Adrenal gland (tissue), 9 donors: ENCODE measurements at regions not wholly inside any gene's neighbourhood (a gene's known extent, or its start where the extent isn't known, plus 50 kb on each side); places are given as distances from the start of the nearest gene placed in this dataset.

Experiments
- DNase-seq, 7 donors: peaks; one replicate each; pipeline ENCODE4 v3.0.0-alpha.2; 2019 to 2020
- H3K27ac ChIP-seq, 5 donors: fragments of 200-600 bp; sonication (generic) in 4 of 5; 1 replicate in 3 of 5; 2 replicates in 2 of 5; pipeline versions ENCODE4 v1.5.1 to v1.8.0; 2016 to 2020; ENCODE audit warnings: mild to moderate bottlenecking in 1 of 5
- H3K27me3 ChIP-seq: fragments of 200-600 bp; 2 replicates; pipeline ENCODE4 v1.8.0; 2021
- H3K36me3 ChIP-seq, 2 donors: fragments of 200-600 bp; replicated peaks in 1 of 2; 1 replicate in 1 of 2; 2 replicates in 1 of 2; pipeline versions ENCODE4 v1.5.1 to v1.8.0; 2018 to 2022
- H3K4me1 ChIP-seq, 2 donors: fragments of 200-600 bp; replicated peaks in 1 of 2; 1 replicate in 1 of 2; 2 replicates in 1 of 2; pipeline versions ENCODE4 v1.5.1 to v1.8.0; 2018 to 2021
- H3K4me3 ChIP-seq, 4 donors: fragments of 200-600 bp; sonication (generic) in 3 of 4; one replicate each; pipeline ENCODE4 v1.5.1; 2016 to 2018
- H3K9me3 ChIP-seq, 3 donors: fragments of 200-600 bp; sonication (generic) in 1 of 3; replicated peaks in 1 of 3; 1 replicate in 2 of 3; 2 replicates in 1 of 3; pipeline versions ENCODE4 v1.5.1 to v1.8.0; 2016 to 2021
- CTCF ChIP-seq, 6 experiments: fragments of 450-650 bp in 4 of 6; fragments of 200-600 bp in 2 of 6; sonication (generic) in 1 of 6; IDR thresholded peaks; 1 replicate in 5 of 6; 2 replicates in 1 of 6; pipeline versions ENCODE4 v1.5.1 to v1.8.0; 2016 to 2021; ENCODE audit warnings: antibody characterized with exemption in 6 of 6, mild to moderate bottlenecking in 2 of 6, moderate library complexity in 1 of 6
- POLR2A ChIP-seq, 2 donors: fragments of 450-650 bp; IDR thresholded peaks; one replicate each; pipeline ENCODE4 v1.6.1; 2017; ENCODE audit warnings: antibody characterized with exemption in 2 of 2, mild to moderate bottlenecking in 2 of 2, moderate library complexity in 1 of 2
- WGBS, 4 donors: extraction: QIAGEN DNeasy Blood & Tissue Kit in 2 of 4; methylation state at CpG; one replicate each; pipeline versions ENCODE4 v1.1.5 to v1.1.7; 2013 to 2017; 5-methylcytosine and 5-hydroxymethylcytosine counted together
- intact Hi-C, 2 donors: fragments of 100-400 bp; cut with DNase I; formaldehyde crosslinking; loops; one replicate each; pipeline versions ENCODE4 v1.14.1 to v1.15.0; 2022 to 2023
- donor health status: healthy with polysubstance abuse.
- donor health status: Bipolar disorder and iron deficiency.
- donor health status: DM: yes; HTN: yes; CAD: no.
- donor health status: DM: no; HTN: no; CAD: no.
- donor health status: DM: no; HTN: no; CAD: no.

- H3K4me1 ChIP-seq = no peaks in the 10 kb centered on the region
- no peak for TF ChIP-seq POLR2A (IDR thresholded peaks at IDR 0.05)
- TF ChIP-seq CTCF (IDR thresholded peaks at IDR 0.05) = no peak
- no peaks in the 10 kb centered on the region for H3K9me3 ChIP-seq
- no peaks in the 10 kb centered on the region for H3K36me3 ChIP-seq
- no peak overlapping the region for H3K27ac ChIP-seq
- H3K27me3 ChIP-seq = no peaks in the 10 kb centered on the region
- DNase-seq = no peak
- intact Hi-C loops = no loop called here
- H3K4me3 ChIP-seq = no peak overlapping the region
- 79 to 85% (median 82%) methylated on average over 2 of the region's 2 CpGs for WGBS, 4 donors
These were observed 804.6 kb downstream of the TRHDE start for GRCh38 chr12:73076760-73077159.

DNA sequence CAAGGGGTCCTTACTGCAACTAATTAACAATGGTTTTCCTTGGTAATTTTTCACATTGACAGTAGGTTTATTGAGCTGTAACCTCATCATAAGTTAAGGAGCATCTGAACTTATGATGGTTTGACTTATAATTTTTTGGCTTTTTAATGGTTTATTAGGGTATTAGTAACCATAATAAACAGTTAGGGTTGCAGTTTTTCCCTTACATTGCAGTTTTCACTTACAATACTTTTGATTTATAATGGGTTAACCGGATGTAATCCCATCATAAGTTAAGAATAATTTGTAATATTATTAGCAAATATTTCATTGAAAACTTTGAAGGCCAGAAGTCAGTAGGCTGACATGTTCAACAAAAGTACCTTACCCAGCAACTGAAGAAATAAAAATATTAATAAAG is 811.6 kb downstream of the TRHDE start:
- 57 to 72% (median 64%) methylated on average over 1 of the region's 1 CpG for WGBS, 4 donors
- Histone ChIP-seq H3K27me3 (no peaks in the 10 kb centered on the region), H3K4me3 (no peak overlapping the region), H3K4me1 (no peaks in the 10 kb centered on the region), H3K27ac (no peak overlapping the region), H3K36me3 (no peaks in the 10 kb centered on the region), H3K9me3 (no peaks in the 10 kb centered on the region)
- TF ChIP-seq CTCF (IDR thresholded peaks at IDR 0.05) (no peak), POLR2A (IDR thresholded peaks at IDR 0.05) (no peak)
- intact Hi-C loops = no loop called here
- no peak for DNase-seq

- no peak for DNase-seq
- no peak for TF ChIP-seq POLR2A (IDR thresholded peaks at IDR 0.05)
- TF ChIP-seq CTCF (IDR thresholded peaks at IDR 0.05) = no peak
- intact Hi-C loops = no loop called here
- no peak overlapping the region for H3K27ac ChIP-seq
- H3K36me3 ChIP-seq = no peaks in the 10 kb centered on the region
- WGBS, 4 donors = 52 to 77% (median 63%) methylated on average over 2 of the region's 2 CpGs
- no peaks in the 10 kb centered on the region for H3K27me3 ChIP-seq
- H3K9me3 ChIP-seq = no peaks in the 10 kb centered on the region
- H3K4me1 ChIP-seq = no peaks in the 10 kb centered on the region
- no peak overlapping the region for H3K4me3 ChIP-seq
These were observed 834.1 kb downstream of the TRHDE start for GRCh38 chr12:73106296-73106695.

DNA sequence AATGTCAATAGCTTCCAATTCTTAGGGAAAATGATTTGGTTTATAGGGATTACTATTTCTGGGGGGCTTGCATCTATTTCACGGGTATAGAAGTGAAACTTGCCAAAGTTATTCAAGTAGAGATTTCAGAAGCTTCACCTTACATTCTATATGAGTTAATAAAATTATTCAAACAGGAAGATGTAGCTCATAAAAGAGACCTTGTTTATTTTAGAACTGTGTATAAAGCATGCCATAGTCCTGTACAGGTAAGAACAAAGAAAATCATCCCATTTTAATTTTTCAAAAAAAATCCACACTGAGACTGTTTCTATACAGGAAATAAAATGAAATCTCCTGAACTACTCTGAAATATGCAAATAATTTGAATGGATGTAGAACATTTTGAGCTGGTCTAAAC is 834.7 kb downstream of the TRHDE start:
- Histone ChIP-seq H3K4me3 (no peak overlapping the region), H3K4me1 (no peaks in the 10 kb centered on the region), H3K36me3 (no peaks in the 10 kb centered on the region), H3K9me3 (no peaks in the 10 kb centered on the region), H3K27me3 (no peaks in the 10 kb centered on the region), H3K27ac (no peak overlapping the region)
- 39 to 65% (median 53%) methylated on average over 1 of the region's 1 CpG for WGBS, 4 donors
- TF ChIP-seq POLR2A (IDR thresholded peaks at IDR 0.05) = no peak
- no peak for TF ChIP-seq CTCF (IDR thresholded peaks at IDR 0.05)
- intact Hi-C loops = no loop called here
- DNase-seq = no peak
